ENCODE measurements at regions not wholly inside any gene's neighbourhood (a gene's known extent, or its start where the extent isn't known, plus 50 kb on each side); places are given as distances from the start of the nearest gene placed in this dataset.

DNA sequence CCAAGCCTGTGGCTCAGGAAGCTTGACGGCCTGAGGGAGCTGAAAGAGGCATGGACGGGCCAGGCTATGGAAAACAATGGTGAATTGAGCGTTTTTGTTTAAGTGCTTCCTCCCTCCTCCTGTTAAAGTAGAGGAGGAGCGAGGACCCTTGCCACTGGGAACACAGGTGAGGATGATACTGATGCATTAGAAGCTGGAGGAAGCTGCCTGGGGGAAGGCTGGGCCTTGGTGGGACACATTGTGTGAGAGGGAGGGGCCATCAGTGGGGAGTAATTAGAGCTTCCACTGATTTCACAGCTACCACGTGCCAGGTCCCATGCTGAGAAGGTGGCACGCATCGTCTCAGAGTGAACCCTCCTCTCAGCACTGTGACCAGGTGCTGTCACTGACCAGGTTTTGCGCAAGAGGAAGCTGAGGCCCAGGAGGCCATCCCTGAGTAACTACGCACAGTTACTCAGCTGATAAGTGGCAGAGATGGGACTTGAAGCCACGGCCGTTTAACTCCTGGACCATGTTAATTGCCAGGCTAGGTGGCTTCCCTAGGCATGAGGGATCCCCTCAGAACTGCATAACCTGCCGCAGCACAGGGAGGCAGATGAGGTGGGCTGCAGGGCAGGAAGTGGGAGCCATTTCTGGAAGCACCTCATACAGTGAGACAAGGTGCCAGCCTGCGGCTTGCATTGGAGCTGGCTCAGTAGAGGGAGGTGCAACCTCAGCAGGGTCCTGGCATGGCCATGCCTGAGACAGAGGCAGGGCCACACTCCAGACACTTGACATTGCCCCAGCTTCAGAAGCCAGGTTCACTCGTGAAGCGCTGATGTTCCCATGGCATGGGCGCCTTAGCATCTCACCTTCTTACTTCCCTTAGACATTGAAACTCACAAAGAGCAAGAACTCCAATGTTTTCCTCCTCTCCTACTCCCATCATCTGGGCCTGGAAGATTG is 195.3 kb upstream of the MVB12B start (continued):
- TF ChIP-seq HDAC2 (IDR thresholded peaks at IDR 0.05; ENCODE audit: borderline replicate concordance in 1 of 2, low read depth in 2 of 2, low read length in 2 of 2) (no peak), TAF7 (optimal IDR thresholded peaks at IDR 0.05; ENCODE audit: borderline replicate concordance, low read depth, low read length) (no peak)
